ENCODE measurements at regions not wholly inside any gene's neighbourhood (a gene's known extent, or its start where the extent isn't known, plus 50 kb on each side); places are given as distances from the start of the nearest gene placed in this dataset.

- TF ChIP-seq POLR2A (IDR thresholded peaks at IDR 0.05) (no peak), CTCF (IDR thresholded peaks at IDR 0.05) (no peak), POLR2AphosphoS5 (IDR thresholded peaks at IDR 0.05; ENCODE audit: insufficient read depth in 1 of 2, low read depth in 1 of 2) (no peak)
- Histone ChIP-seq H3K36me3 (no peaks in the 10 kb centered on the region), H3K27me3 (no peaks in the 10 kb centered on the region), H3K27ac (no peak overlapping the region), H3K9me3 (no peaks in the 10 kb centered on the region), H3K4me3 (no peak overlapping the region), H3K4me1 (no peaks in the 10 kb centered on the region)
- DNase-seq (ENCODE audit: extremely low spot score in 2 of 2) = no peak
- intact Hi-C loops (cut with DNase I) = no loop called here
These were observed 112.9 kb downstream of the MTX3 start for GRCh38 chr5:79878136-79878679.

- DNase-seq (ENCODE audit: extremely low spot score in 2 of 2) = no peak
- intact Hi-C loops (cut with DNase I) = no loop called here
- H3K36me3 ChIP-seq = no peaks in the 10 kb centered on the region
These were observed 114.6 kb downstream of the MTX3 start for GRCh38 chr5:79876456-79876855.

GRCh38 chr5:79875230-79875629 lies 115.8 kb downstream of the MTX3 start:
- H3K4me1 ChIP-seq = no peaks in the 10 kb centered on the region
- no peak for TF ChIP-seq CTCF (IDR thresholded peaks at IDR 0.05)
- H3K9me3 ChIP-seq = no peaks in the 10 kb centered on the region
- intact Hi-C loops (cut with DNase I) = no loop called here
- no peak overlapping the region for H3K4me3 ChIP-seq
- H3K27me3 ChIP-seq = no peaks in the 10 kb centered on the region
- H3K36me3 ChIP-seq = no peaks in the 10 kb centered on the region
- no peak for DNase-seq (ENCODE audit: extremely low spot score in 2 of 2)
- H3K27ac ChIP-seq = no peak overlapping the region

More at GRCh38 chr5:79876456-79876855, 114.6 kb downstream of the MTX3 start:
- Histone ChIP-seq H3K27me3 (no peaks in the 10 kb centered on the region), H3K27ac (no peak overlapping the region), H3K9me3 (no peaks in the 10 kb centered on the region), H3K4me1 (no peaks in the 10 kb centered on the region), H3K4me3 (no peak overlapping the region)
- TF ChIP-seq CTCF (IDR thresholded peaks at IDR 0.05) = no peak
- no peak for TF ChIP-seq POLR2AphosphoS5 (IDR thresholded peaks at IDR 0.05; ENCODE audit: insufficient read depth in 1 of 2, low read depth in 1 of 2)
- no peak for TF ChIP-seq POLR2A (IDR thresholded peaks at IDR 0.05)

GRCh38 chr5:79873187-79873586 lies 117.9 kb downstream of the MTX3 start:
- Histone ChIP-seq H3K9me3 (no peaks in the 10 kb centered on the region), H3K4me1 (no peaks in the 10 kb centered on the region), H3K27ac (no peak overlapping the region), H3K4me3 (no peak overlapping the region), H3K36me3 (no peaks in the 10 kb centered on the region), H3K27me3 (no peaks in the 10 kb centered on the region)
- TF ChIP-seq POLR2AphosphoS5 (IDR thresholded peaks at IDR 0.05; ENCODE audit: insufficient read depth in 1 of 2, low read depth in 1 of 2) (no peak), POLR2A (IDR thresholded peaks at IDR 0.05) (no peak), CTCF (IDR thresholded peaks at IDR 0.05) (no peak)
- DNase-seq (ENCODE audit: extremely low spot score in 2 of 2) = peak in 1 of 2 donors; percentile 58
- intact Hi-C loops (cut with DNase I) = no loop called here

- TF ChIP-seq POLR2A (IDR thresholded peaks at IDR 0.05) (no peak), POLR2AphosphoS5 (IDR thresholded peaks at IDR 0.05; ENCODE audit: insufficient read depth in 1 of 2, low read depth in 1 of 2) (no peak), CTCF (IDR thresholded peaks at IDR 0.05) (no peak)
- H3K9me3 ChIP-seq = no peaks in the 10 kb centered on the region
- H3K36me3 ChIP-seq = no peaks in the 10 kb centered on the region
- H3K27ac ChIP-seq = no peak overlapping the region
- H3K4me1 ChIP-seq = no peaks in the 10 kb centered on the region
- intact Hi-C loops (cut with DNase I) = no loop called here
- DNase-seq (ENCODE audit: extremely low spot score in 2 of 2) = peak in 1 of 2 donors; percentile 52
- no peaks in the 10 kb centered on the region for H3K27me3 ChIP-seq
- H3K4me3 ChIP-seq = no peak overlapping the region
These were observed 118.8 kb downstream of the MTX3 start for GRCh38 chr5:79872291-79872690.

All from vagina (tissue), 2 donors.